ENCODE measurements at regions not wholly inside any gene's neighbourhood (a gene's known extent, or its start where the extent isn't known, plus 50 kb on each side); places are given as distances from the start of the nearest gene placed in this dataset.

- H3K27me3 ChIP-seq (replicated peaks; ENCODE audit: control insufficient read depth, insufficient read depth, low read length), result no peaks in the 10 kb centered on the region
- no peak for TF ChIP-seq CTCF (IDR thresholded peaks at IDR 0.05; ENCODE audit: insufficient read depth, low read length, poor library complexity, severe bottlenecking)
- no peak overlapping the region for H3K4me3 ChIP-seq (replicated peaks; ENCODE audit: low read depth, low read length)
- no peaks in the 10 kb centered on the region for H3K36me3 ChIP-seq (ENCODE audit: control insufficient read depth, insufficient read depth, low read length)
- DNase-seq (ENCODE audit: extremely low read depth, insufficient read length), result no peak
Observed at GRCh38 chrX:20863649-20864048, 510.6 kb upstream of the CNKSR2 start.

- DNase-seq (ENCODE audit: extremely low read depth, insufficient read length), result no peak
- no peak for TF ChIP-seq CTCF (IDR thresholded peaks at IDR 0.05; ENCODE audit: insufficient read depth, low read length, poor library complexity, severe bottlenecking)
- H3K27me3 ChIP-seq (replicated peaks; ENCODE audit: control insufficient read depth, insufficient read depth, low read length), result no peaks in the 10 kb centered on the region
Observed at GRCh38 chrX:20861113-20861512, 513.1 kb upstream of the CNKSR2 start.

GRCh38 chrX:20857746-20858145 is 516.5 kb upstream of the CNKSR2 start:
- TF ChIP-seq CTCF (IDR thresholded peaks at IDR 0.05; ENCODE audit: insufficient read depth, low read length, poor library complexity, severe bottlenecking), result no peak
- no peaks in the 10 kb centered on the region for H3K36me3 ChIP-seq (ENCODE audit: control insufficient read depth, insufficient read depth, low read length)
- no peak overlapping the region for H3K4me3 ChIP-seq (replicated peaks; ENCODE audit: low read depth, low read length)
- no peak for DNase-seq (ENCODE audit: extremely low read depth, insufficient read length)
- H3K27me3 ChIP-seq (replicated peaks; ENCODE audit: control insufficient read depth, insufficient read depth, low read length), result no peaks in the 10 kb centered on the region

More at GRCh38 chrX:20861113-20861512, 513.1 kb upstream of the CNKSR2 start:
- no peaks in the 10 kb centered on the region for H3K36me3 ChIP-seq (ENCODE audit: control insufficient read depth, insufficient read depth, low read length)
- no peak overlapping the region for H3K4me3 ChIP-seq (replicated peaks; ENCODE audit: low read depth, low read length)

GRCh38 chrX:20838477-20838876 is 535.7 kb upstream of the CNKSR2 start:
- TF ChIP-seq CTCF (IDR thresholded peaks at IDR 0.05; ENCODE audit: insufficient read depth, low read length, poor library complexity, severe bottlenecking), result no peak
- H3K27me3 ChIP-seq (replicated peaks; ENCODE audit: control insufficient read depth, insufficient read depth, low read length), result no peaks in the 10 kb centered on the region

GRCh38 chrX:20829665-20830491 is 544.3 kb upstream of the CNKSR2 start:
- DNase-seq (ENCODE audit: extremely low read depth, insufficient read length), result no peak
- no peaks in the 10 kb centered on the region for H3K36me3 ChIP-seq (ENCODE audit: control insufficient read depth, insufficient read depth, low read length)

More at GRCh38 chrX:20838477-20838876, 535.7 kb upstream of the CNKSR2 start:
- no peak for DNase-seq (ENCODE audit: extremely low read depth, insufficient read length)
- Histone ChIP-seq H3K36me3 (ENCODE audit: control insufficient read depth, insufficient read depth, low read length) (no peaks in the 10 kb centered on the region), H3K4me3 (replicated peaks; ENCODE audit: low read depth, low read length) (no peak overlapping the region)

More at GRCh38 chrX:20829665-20830491, 544.3 kb upstream of the CNKSR2 start:
- Histone ChIP-seq H3K27me3 (replicated peaks; ENCODE audit: control insufficient read depth, insufficient read depth, low read length) (no peaks in the 10 kb centered on the region), H3K4me3 (replicated peaks; ENCODE audit: low read depth, low read length) (no peak overlapping the region)
- no peak for TF ChIP-seq CTCF (IDR thresholded peaks at IDR 0.05; ENCODE audit: insufficient read depth, low read length, poor library complexity, severe bottlenecking)
